DND-41 (cell line): ENCODE measurements at regions not wholly inside any gene's neighbourhood (a gene's known extent, or its start where the extent isn't known, plus 50 kb on each side); places are given as distances from the start of the nearest gene placed in this dataset.

Experiments
- CTCF ChIP-seq: IDR thresholded peaks from 2 replicates; pipeline ENCODE4 v1.5.1; 2012; ENCODE audit warnings: borderline replicate concordance, low read length, moderate library complexity, mild to moderate bottlenecking; ENCODE audit not compliant: poor library complexity, severe bottlenecking; ENCODE audit errors: extremely low read depth
- EZH2 ChIP-seq: IDR thresholded peaks from 3 replicates; pipeline ENCODE4 v1.6.1; 2012; ENCODE audit warnings: borderline replicate concordance, low read depth, mild to moderate bottlenecking, moderate library complexity, low read length, inconsistent platforms; ENCODE audit not compliant: severe bottlenecking

- no peak for TF ChIP-seq CTCF
- no peak for TF ChIP-seq EZH2
These were observed 136.5 kb upstream of the SFSWAP start for GRCh38 chr12:131574395-131574771.
